ENCODE measurements at regions not wholly inside any gene's neighbourhood (a gene's known extent, or its start where the extent isn't known, plus 50 kb on each side); places are given as distances from the start of the nearest gene placed in this dataset.

GRCh38 chrX:98071331-98071730 lies 1187.6 kb downstream of the RPA4 start:
- TF ChIP-seq, protein P1, sequence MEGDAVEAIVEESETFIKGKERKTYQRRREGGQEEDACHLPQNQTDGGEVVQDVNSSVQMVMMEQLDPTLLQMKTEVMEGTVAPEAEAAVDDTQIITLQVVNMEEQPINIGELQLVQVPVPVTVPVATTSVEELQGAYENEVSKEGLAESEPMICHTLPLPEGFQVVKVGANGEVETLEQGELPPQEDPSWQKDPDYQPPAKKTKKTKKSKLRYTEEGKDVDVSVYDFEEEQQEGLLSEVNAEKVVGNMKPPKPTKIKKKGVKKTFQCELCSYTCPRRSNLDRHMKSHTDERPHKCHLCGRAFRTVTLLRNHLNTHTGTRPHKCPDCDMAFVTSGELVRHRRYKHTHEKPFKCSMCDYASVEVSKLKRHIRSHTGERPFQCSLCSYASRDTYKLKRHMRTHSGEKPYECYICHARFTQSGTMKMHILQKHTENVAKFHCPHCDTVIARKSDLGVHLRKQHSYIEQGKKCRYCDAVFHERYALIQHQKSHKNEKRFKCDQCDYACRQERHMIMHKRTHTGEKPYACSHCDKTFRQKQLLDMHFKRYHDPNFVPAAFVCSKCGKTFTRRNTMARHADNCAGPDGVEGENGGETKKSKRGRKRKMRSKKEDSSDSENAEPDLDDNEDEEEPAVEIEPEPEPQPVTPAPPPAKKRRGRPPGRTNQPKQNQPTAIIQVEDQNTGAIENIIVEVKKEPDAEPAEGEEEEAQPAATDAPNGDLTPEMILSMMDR (IDR thresholded peaks at IDR 0.05; ENCODE audit: extremely low read depth, insufficient read depth, missing control alignments), result no peak
- in situ Hi-C loops (cut with MboI; ENCODE audit: low pct_unique_long_range_greater_than_20kb, low sequenced_read_pairs, unreplicated experiment), result no loop called here
- no peak for DNase-seq (ENCODE audit: low spot score)

DNA sequence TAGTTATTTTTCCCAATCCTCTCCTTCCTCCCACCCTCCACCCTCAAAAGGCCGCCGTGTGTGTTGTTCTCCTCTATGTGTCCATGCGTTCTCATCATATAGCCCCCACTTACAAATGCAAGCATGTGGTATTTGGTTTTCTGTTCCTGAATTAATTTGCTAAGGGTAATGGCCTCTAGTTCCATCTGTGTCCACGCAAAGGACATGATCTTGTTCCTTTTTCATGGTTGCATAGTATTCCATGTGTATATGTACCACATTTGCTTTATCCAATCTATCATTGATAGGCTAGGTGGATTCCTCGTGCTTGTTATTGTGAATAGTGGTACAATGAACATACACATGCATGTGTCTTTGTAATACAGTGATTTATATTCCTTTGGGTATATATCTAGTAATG lies 1193.7 kb downstream of the RPA4 start:
- DNase-seq (ENCODE audit: low spot score), result no peak
- TF ChIP-seq, protein P1 (IDR thresholded peaks at IDR 0.05; ENCODE audit: extremely low read depth, insufficient read depth, missing control alignments), result no peak
- in situ Hi-C loops (cut with MboI; ENCODE audit: low pct_unique_long_range_greater_than_20kb, low sequenced_read_pairs, unreplicated experiment), result no loop called here

DNA sequence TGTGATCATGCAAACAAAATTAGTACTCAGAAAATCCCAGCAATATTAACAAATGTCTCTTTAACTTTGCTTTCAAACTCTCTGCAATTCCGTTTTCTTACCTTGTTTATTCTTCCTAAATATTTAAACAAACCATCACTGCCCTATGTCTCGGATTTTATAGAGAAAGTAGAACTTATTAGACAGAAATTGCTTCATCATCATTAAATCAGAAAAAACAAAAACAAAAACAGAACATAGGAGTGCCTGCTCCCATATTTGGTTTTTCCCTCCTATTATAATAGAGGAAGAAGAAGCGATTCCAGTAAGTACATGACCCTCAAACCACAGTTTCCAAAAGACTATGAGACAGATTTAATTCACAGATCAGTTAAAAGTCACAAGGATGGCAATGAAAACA lies 1228.0 kb downstream of the RPA4 start:
- in situ Hi-C loops (cut with MboI; ENCODE audit: low pct_unique_long_range_greater_than_20kb, low sequenced_read_pairs, unreplicated experiment), result no loop called here
- no peak for DNase-seq (ENCODE audit: low spot score)
- TF ChIP-seq, protein P1 (IDR thresholded peaks at IDR 0.05; ENCODE audit: extremely low read depth, insufficient read depth, missing control alignments), result no peak

DNA sequence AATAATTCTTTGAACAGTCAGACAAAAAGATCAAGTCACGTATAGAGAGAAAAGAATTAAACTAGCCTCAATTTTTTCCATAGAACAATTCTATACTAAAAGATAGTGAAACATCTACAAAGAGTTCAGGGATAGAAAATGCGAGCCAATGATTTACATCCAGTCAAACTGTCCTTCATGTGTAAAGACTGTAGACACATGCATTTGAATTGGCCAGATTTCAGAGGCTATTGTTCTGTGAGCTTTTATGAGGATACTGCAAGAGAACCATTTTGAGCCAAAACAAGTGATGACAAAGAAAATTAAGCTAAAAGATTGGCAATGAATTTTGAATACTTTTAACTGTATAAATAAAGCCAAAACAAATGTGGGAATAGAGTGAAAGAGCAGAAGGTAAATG lies 1230.3 kb downstream of the RPA4 start:
- TF ChIP-seq, protein P1 (IDR thresholded peaks at IDR 0.05; ENCODE audit: extremely low read depth, insufficient read depth, missing control alignments), result no peak

DNA sequence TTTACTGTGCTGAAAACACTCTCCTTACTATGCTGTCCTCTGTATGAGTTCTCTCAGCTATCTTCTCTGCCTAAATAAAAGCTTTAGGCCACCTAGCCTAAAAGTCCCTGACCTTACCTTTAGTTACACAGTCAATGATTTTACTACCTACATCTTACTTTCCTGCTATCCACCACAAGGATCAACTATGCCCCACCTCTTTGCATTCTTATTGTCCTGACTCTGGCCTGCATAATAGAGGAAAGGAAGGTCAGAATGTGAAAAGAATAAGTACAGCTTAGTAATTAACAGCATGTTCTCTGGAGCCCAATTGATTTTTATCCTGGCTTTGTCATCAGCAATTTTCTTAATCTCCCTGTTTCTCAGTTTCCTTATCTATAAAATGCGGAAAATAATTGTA lies 1257.8 kb downstream of the RPA4 start:
- in situ Hi-C loops (cut with MboI; ENCODE audit: low pct_unique_long_range_greater_than_20kb, low sequenced_read_pairs, unreplicated experiment), result no loop called here

More for the DNA sequence above, 1230.3 kb downstream of the RPA4 start:
- DNase-seq (ENCODE audit: low spot score), result no peak
- in situ Hi-C loops (cut with MboI; ENCODE audit: low pct_unique_long_range_greater_than_20kb, low sequenced_read_pairs, unreplicated experiment), result no loop called here

GRCh38 chrX:98191003-98191402 lies 1307.3 kb downstream of the RPA4 start:
- no peak for DNase-seq (ENCODE audit: low spot score)
- in situ Hi-C loops (cut with MboI; ENCODE audit: low pct_unique_long_range_greater_than_20kb, low sequenced_read_pairs, unreplicated experiment), result no loop called here
- TF ChIP-seq, protein P1 (IDR thresholded peaks at IDR 0.05; ENCODE audit: extremely low read depth, insufficient read depth, missing control alignments), result no peak

More for the DNA sequence above, 1257.8 kb downstream of the RPA4 start:
- no peak for DNase-seq (ENCODE audit: low spot score)
- TF ChIP-seq, protein P1 (IDR thresholded peaks at IDR 0.05; ENCODE audit: extremely low read depth, insufficient read depth, missing control alignments), result no peak

DNA sequence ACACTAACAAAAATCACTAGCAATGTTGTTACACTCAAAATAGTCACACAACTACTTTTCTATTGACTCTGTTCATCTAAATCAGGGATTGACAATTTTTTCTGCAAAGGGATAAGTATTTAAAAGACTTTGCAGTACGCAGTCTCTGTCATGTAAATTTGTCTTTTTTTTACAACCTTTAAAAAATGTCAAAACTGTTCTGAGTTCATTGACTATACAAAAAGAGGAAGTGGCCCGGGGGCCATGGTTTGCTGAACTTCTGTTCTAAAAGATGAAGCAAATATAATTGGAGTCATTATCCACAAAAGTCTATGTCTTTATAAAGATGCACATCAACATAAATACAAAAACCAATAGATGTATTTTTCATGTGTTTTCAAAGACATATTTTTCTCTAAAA lies 1310.3 kb downstream of the RPA4 start:
- no peak for DNase-seq (ENCODE audit: low spot score)
- in situ Hi-C loops (cut with MboI; ENCODE audit: low pct_unique_long_range_greater_than_20kb, low sequenced_read_pairs, unreplicated experiment), result no loop called here
- TF ChIP-seq, protein P1 (IDR thresholded peaks at IDR 0.05; ENCODE audit: extremely low read depth, insufficient read depth, missing control alignments), result no peak
